ENCODE measurements at regions not wholly inside any gene's neighbourhood (a gene's known extent, or its start where the extent isn't known, plus 50 kb on each side); places are given as distances from the start of the nearest gene placed in this dataset.

GRCh38 chr7:45972629-45973312, 51.7 kb upstream of the IGFBP3 start:
- DNase-seq = no peak

DNA sequence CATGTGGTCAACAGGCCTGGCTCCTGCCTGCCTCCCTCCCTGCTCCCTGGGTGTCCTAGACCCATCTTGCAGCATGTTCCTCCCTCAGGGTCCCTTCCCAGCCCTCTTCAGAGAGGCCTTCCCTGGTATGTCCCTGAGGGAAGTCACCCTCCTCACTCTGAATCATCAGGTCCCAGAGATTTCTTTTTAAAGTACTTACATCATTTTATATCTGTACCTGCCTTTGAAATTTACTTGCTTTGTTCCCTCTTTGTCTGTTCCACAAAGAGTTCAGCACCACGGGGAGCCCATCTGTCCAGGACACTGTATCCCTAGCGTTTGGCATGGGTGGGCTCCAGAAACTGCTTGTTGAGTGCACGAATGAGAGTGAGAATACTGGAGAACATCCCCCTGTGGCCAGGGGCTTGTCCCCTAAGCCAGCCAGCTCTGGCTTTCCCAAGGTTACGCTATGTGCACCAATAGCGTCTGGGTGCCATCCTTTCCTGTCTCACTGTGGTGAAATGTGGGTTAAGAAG, 50.6 kb upstream of the IGFBP3 start:
- no peak for DNase-seq

GRCh38 chr7:45971171-45971570, 50.1 kb upstream of the IGFBP3 start:
- no peak for DNase-seq

Measured in CD4-positive, alpha-beta T cell treated with Interferon alpha-2 for 1 hour (primary cell).